Neural progenitor cell (in vitro differentiated cells): ENCODE measurements at regions not wholly inside any gene's neighbourhood (a gene's known extent, or its start where the extent isn't known, plus 50 kb on each side); places are given as distances from the start of the nearest gene placed in this dataset.

ENCODE experiments used
- DNase-seq: peaks from one replicate; pipeline ENCODE4 v3.0.0-alpha.2; 2016; ENCODE audit warnings: low spot score
- H2AFZ ChIP-seq: fragments of 200-600 bp; sonication (generic); replicated peaks from 2 replicates; pipeline ENCODE4 v1.6.1; 2016; ENCODE audit warnings: antibody characterized with exemption
- H3F3A ChIP-seq: fragments of 200-600 bp; sonication (generic); 2 replicates; pipeline ENCODE4 v1.6.1; 2016; ENCODE audit warnings: antibody characterized with exemption, low read depth
- H3K27ac ChIP-seq: fragments of 200-600 bp; sonication (generic); 2 replicates; pipeline ENCODE4 v1.5.1; 2016; ENCODE audit warnings: mild to moderate bottlenecking
- H3K27me3 ChIP-seq: fragments of 200-600 bp; sonication (generic); 2 replicates; pipeline ENCODE4 v1.6.1; 2016; ENCODE audit warnings: mild to moderate bottlenecking, moderate library complexity
- H3K36me3 ChIP-seq: fragments of 200-600 bp; sonication (generic); 2 replicates; pipeline ENCODE4 v1.5.1; 2016
- H3K4me1 ChIP-seq: fragments of 200-600 bp; sonication (generic); 2 replicates; pipeline ENCODE4 v1.6.1; 2016; ENCODE audit warnings: mixed run types
- H3K4me2 ChIP-seq: fragments of 200-600 bp; sonication (generic); 2 replicates; pipeline ENCODE4 v1.6.1; 2016
- H3K4me3 ChIP-seq: fragments of 200-600 bp; sonication (generic); 2 replicates; pipeline ENCODE4 v1.5.1; 2016
- H3K79me2 ChIP-seq: fragments of 200-600 bp; sonication (generic); 2 replicates; pipeline ENCODE4 v1.6.1; 2016; ENCODE audit warnings: low read depth
- H3K9ac ChIP-seq: fragments of 200-600 bp; sonication (generic); 2 replicates; pipeline ENCODE4 v1.6.1; 2016
- H3K9me3 ChIP-seq: fragments of 200-600 bp; sonication (generic); 2 replicates; pipeline ENCODE4 v1.5.1; 2016; ENCODE audit warnings: low read depth
- H4K20me1 ChIP-seq: fragments of 200-600 bp; sonication (generic); 2 replicates; pipeline ENCODE4 v1.6.1; 2016; ENCODE audit warnings: low read depth
- H3K27ac Mint-ChIP-seq: 3 replicates; pipeline ENCODE4 v1.8.0; 2021; ENCODE audit warnings: mixed read lengths
- H3K27me3 Mint-ChIP-seq: 2 replicates; pipeline ENCODE4 v1.8.0; 2022; ENCODE audit warnings: low read depth, mild to moderate bottlenecking, inconsistent platforms, moderate library complexity, mixed read lengths; ENCODE audit not compliant: insufficient read depth
- H3K36me3 Mint-ChIP-seq: 3 replicates; pipeline ENCODE4 v1.8.0; 2021; ENCODE audit warnings: mixed read lengths
- H3K4me1 Mint-ChIP-seq: 3 replicates; pipeline ENCODE4 v1.8.0; 2021; ENCODE audit warnings: mixed read lengths
- H3K4me3 Mint-ChIP-seq: 3 replicates; pipeline ENCODE4 v1.8.0; 2021; ENCODE audit warnings: mild to moderate bottlenecking, moderate library complexity, mixed read lengths
- H3K9me3 Mint-ChIP-seq: 3 replicates; pipeline ENCODE4 v1.8.0; 2020; ENCODE audit warnings: mixed read lengths
- CTCF ChIP-seq: fragments of 200-600 bp; sonication (generic); IDR thresholded peaks from 2 replicates; pipeline ENCODE4 v1.5.1; 2017; ENCODE audit warnings: antibody characterized with exemption, mild to moderate bottlenecking
- EZH2 ChIP-seq: fragments of 200-600 bp; sonication (generic); IDR thresholded peaks from 2 replicates; pipeline ENCODE4 v1.6.1; 2017; ENCODE audit warnings: antibody characterized with exemption, mild to moderate bottlenecking, moderate library complexity
- EZH2phosphoT487 ChIP-seq: fragments of 200-600 bp; sonication (generic); IDR thresholded peaks from 2 replicates; pipeline ENCODE4 v1.6.1; 2017; ENCODE audit warnings: antibody characterized with exemption

- no peaks in the 10 kb centered on the region for H3K79me2 ChIP-seq
- H4K20me1 ChIP-seq, result no peaks in the 10 kb centered on the region
- H3K9me3 ChIP-seq, result no peaks in the 10 kb centered on the region
- no peaks in the 10 kb centered on the region for H3K27me3 ChIP-seq
- no peaks in the 10 kb centered on the region for H3F3A ChIP-seq
- H3K9me3 Mint-ChIP-seq, result no peaks in the 10 kb centered on the region
- peaks cover 10% of the 10 kb centered on the region for H3K27me3 Mint-ChIP-seq
- H3K27ac Mint-ChIP-seq, result no peak overlapping the region
- H3K4me1 ChIP-seq, result no peaks in the 10 kb centered on the region
- no peaks in the 10 kb centered on the region for H3K36me3 ChIP-seq
- no peak overlapping the region for H2AFZ ChIP-seq
- H3K4me3 ChIP-seq, result no peak overlapping the region
- H3K4me3 Mint-ChIP-seq, result no peak overlapping the region
- H3K4me2 ChIP-seq, result no peak overlapping the region
- H3K36me3 Mint-ChIP-seq, result no peaks in the 10 kb centered on the region
- DNase-seq, result no peak
- no peaks in the 10 kb centered on the region for H3K4me1 Mint-ChIP-seq
- TF ChIP-seq EZH2phosphoT487 (no peak), CTCF (no peak), EZH2 (no peak)
- H3K9ac ChIP-seq, result no peak overlapping the region
- no peak overlapping the region for H3K27ac ChIP-seq
Measured at GRCh38 chr19:31538879-31539278, 189.6 kb upstream of the TSHZ3 start.

- Mint-ChIP-seq H3K9me3 (no peaks in the 10 kb centered on the region), H3K27me3 (peaks cover 10% of the 10 kb centered on the region), H3K27ac (no peak overlapping the region), H3K36me3 (no peaks in the 10 kb centered on the region), H3K4me3 (no peak overlapping the region), H3K4me1 (no peaks in the 10 kb centered on the region)
- Histone ChIP-seq H2AFZ (no peak overlapping the region), H3K79me2 (no peaks in the 10 kb centered on the region), H3K4me1 (no peaks in the 10 kb centered on the region), H3K9ac (no peak overlapping the region), H3F3A (no peaks in the 10 kb centered on the region), H3K36me3 (no peaks in the 10 kb centered on the region), H3K27me3 (no peaks in the 10 kb centered on the region), H3K9me3 (no peaks in the 10 kb centered on the region), H3K27ac (no peak overlapping the region), H3K4me2 (no peak overlapping the region), H4K20me1 (no peaks in the 10 kb centered on the region), H3K4me3 (no peak overlapping the region)
- no peak for DNase-seq
- TF ChIP-seq EZH2 (no peak), EZH2phosphoT487 (no peak), CTCF (no peak)
Measured at GRCh38 chr19:31539386-31539785, 190.2 kb upstream of the TSHZ3 start.

- Histone ChIP-seq H3K79me2 (no peaks in the 10 kb centered on the region), H3K4me1 (no peaks in the 10 kb centered on the region), H3K9me3 (no peaks in the 10 kb centered on the region), H3K9ac (no peak overlapping the region), H3K27ac (no peak overlapping the region), H3K27me3 (no peaks in the 10 kb centered on the region), H3K4me3 (no peak overlapping the region), H3F3A (peaks cover 4% of the 10 kb centered on the region), H3K36me3 (no peaks in the 10 kb centered on the region), H2AFZ (no peak overlapping the region), H4K20me1 (no peaks in the 10 kb centered on the region), H3K4me2 (no peak overlapping the region)
- H3K36me3 Mint-ChIP-seq, result no peaks in the 10 kb centered on the region
- no peak for TF ChIP-seq CTCF
- no peak for TF ChIP-seq EZH2phosphoT487
- no peak for TF ChIP-seq EZH2
- H3K27me3 Mint-ChIP-seq, result peaks cover 10% of the 10 kb centered on the region
- no peaks in the 10 kb centered on the region for H3K9me3 Mint-ChIP-seq
- no peak overlapping the region for H3K4me3 Mint-ChIP-seq
- no peaks in the 10 kb centered on the region for H3K4me1 Mint-ChIP-seq
- H3K27ac Mint-ChIP-seq, result no peak overlapping the region
- no peak for DNase-seq
Measured at GRCh38 chr19:31541396-31541795, 192.2 kb upstream of the TSHZ3 start.

GRCh38 chr19:31543456-31543855, 194.2 kb upstream of the TSHZ3 start:
- Histone ChIP-seq H3K36me3 (no peaks in the 10 kb centered on the region), H3K27me3 (no peaks in the 10 kb centered on the region)
- no peak for DNase-seq

More at GRCh38 chr19:31543456-31543855, 194.2 kb upstream of the TSHZ3 start:
- H3K27ac ChIP-seq, result no peak overlapping the region
- Mint-ChIP-seq H3K27me3 (peaks cover 8% of the 10 kb centered on the region), H3K4me1 (no peaks in the 10 kb centered on the region), H3K27ac (no peak overlapping the region), H3K36me3 (no peaks in the 10 kb centered on the region), H3K4me3 (no peak overlapping the region), H3K9me3 (no peaks in the 10 kb centered on the region)
- TF ChIP-seq EZH2, result no peak
- no peak for TF ChIP-seq CTCF
- TF ChIP-seq EZH2phosphoT487, result no peak
- no peak overlapping the region for H3K4me2 ChIP-seq
- no peaks in the 10 kb centered on the region for H3K4me1 ChIP-seq
- no peak overlapping the region for H3K4me3 ChIP-seq
- no peak overlapping the region for H2AFZ ChIP-seq
- peaks cover 5% of the 10 kb centered on the region for H3F3A ChIP-seq
- no peaks in the 10 kb centered on the region for H4K20me1 ChIP-seq
- H3K9ac ChIP-seq, result no peak overlapping the region
- no peaks in the 10 kb centered on the region for H3K79me2 ChIP-seq
- H3K9me3 ChIP-seq, result no peaks in the 10 kb centered on the region
